ENCODE measurements at regions not wholly inside any gene's neighbourhood (a gene's known extent, or its start where the extent isn't known, plus 50 kb on each side); places are given as distances from the start of the nearest gene placed in this dataset.
"Not testable (repeated sequence)": the region's sequence is repeated elsewhere in the genome, so short reads cannot be mapped to it uniquely, and the experiment has no call there.

DNA sequence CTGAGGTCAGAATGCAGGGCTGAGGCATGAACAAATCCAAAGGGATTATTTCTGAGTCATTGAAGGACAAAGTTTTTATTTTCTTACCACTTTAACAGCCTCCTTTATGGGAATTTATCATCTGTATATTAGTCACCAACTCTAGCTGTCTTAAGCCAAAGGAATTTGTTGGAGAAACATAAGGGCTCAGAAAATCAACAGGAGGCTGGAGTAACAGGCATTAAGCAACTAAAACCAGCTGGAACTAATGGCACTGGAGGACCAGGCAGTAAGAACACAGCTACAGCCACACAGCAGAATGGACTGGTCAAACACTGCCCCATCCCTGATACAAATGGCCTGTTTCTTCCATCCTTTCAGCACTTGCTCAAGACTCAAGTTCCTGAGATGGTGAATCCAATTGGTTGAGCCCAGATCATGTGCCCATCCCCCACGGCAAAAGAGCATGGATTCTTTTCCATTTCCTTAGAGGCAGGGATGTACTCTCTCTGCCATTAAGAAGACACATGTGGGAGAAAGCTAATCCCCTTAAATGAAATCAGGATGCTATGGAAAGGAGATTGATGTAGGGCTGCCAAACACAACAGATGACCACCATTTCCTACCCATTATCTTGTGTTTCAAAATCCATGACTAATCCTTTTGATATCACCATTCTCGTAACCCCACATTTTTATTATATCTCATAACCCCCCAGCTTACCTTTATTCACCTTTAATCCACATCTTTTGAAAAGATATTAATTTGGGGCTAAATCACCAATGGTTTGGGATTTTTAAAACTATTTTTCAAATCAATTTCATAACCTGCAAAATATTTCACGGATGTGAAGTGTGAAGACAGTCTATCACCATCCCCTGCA, 157.0 kb upstream of the FNDC3A start:
- H3K9me3 ChIP-seq: no peaks in the 10 kb centered on the region
- no peak for DNase-seq

DNA sequence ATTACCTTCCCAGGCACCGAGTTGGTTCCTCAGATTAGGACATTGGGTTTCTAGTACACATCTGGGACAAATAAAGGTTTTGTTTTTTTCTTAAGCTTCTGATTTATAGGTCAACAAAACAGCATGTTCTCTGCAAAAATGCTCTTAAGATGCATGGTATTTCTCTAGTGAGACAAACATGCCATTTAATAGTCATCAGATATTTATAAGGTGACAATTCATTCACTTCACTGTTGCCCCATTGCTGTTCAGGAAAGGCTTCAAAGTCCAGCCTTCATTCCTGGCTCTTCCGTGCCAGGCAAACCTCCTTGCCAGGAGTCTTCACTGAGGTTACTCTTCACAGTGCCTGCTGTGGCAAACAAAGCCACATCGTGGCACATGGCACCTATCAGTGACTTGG, 156.3 kb upstream of the FNDC3A start:
- DNase-seq (no peak), ATAC-seq (no peak)
- no peak overlapping the region for H3K4me3 ChIP-seq
- H3K9me3 ChIP-seq: no peaks in the 10 kb centered on the region
- no peak overlapping the region for H3K27ac ChIP-seq
- intact Hi-C loops (cut with DNase I): no loop called here
- H3K36me3 ChIP-seq: no peaks in the 10 kb centered on the region
- no peaks in the 10 kb centered on the region for H3K27me3 ChIP-seq
- TF ChIP-seq, protein P1, sequence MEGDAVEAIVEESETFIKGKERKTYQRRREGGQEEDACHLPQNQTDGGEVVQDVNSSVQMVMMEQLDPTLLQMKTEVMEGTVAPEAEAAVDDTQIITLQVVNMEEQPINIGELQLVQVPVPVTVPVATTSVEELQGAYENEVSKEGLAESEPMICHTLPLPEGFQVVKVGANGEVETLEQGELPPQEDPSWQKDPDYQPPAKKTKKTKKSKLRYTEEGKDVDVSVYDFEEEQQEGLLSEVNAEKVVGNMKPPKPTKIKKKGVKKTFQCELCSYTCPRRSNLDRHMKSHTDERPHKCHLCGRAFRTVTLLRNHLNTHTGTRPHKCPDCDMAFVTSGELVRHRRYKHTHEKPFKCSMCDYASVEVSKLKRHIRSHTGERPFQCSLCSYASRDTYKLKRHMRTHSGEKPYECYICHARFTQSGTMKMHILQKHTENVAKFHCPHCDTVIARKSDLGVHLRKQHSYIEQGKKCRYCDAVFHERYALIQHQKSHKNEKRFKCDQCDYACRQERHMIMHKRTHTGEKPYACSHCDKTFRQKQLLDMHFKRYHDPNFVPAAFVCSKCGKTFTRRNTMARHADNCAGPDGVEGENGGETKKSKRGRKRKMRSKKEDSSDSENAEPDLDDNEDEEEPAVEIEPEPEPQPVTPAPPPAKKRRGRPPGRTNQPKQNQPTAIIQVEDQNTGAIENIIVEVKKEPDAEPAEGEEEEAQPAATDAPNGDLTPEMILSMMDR (IDR thresholded peaks at IDR 0.05): no peak
- peaks cover 7% of the 10 kb centered on the region for H3K4me1 ChIP-seq

More for the DNA sequence above, 157.0 kb upstream of the FNDC3A start:
- Histone ChIP-seq H3K36me3 (no peaks in the 10 kb centered on the region), H3K4me3 (no peak overlapping the region), H3K4me1 (peaks cover 7% of the 10 kb centered on the region), H3K27me3 (no peaks in the 10 kb centered on the region), H3K27ac (no peak overlapping the region)
- ATAC-seq: no peak
- TF ChIP-seq, protein P1 (IDR thresholded peaks at IDR 0.05): no peak
- intact Hi-C loops (cut with DNase I): no loop called here

DNA sequence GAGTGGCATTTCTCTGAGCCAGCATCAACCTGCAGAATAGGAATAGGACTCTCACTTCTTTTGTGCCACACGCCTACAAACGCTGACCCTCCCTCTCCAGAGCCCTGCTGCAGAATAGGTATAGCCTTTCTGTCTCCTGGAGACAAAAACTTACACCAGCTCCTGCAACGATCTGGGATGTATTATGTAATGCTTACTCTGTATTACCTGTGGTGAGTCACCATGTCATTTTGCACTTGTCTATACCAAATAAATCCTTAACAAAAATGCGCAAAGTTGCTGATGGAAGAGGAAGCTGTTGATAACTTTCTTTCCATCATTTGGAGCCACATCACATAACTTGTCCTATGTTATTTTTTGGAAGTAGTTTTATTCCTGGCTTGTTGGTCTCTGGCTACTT, 155.8 kb upstream of the FNDC3A start:
- ATAC-seq: no peak
- Histone ChIP-seq H3K36me3 (no peaks in the 10 kb centered on the region), H3K4me3 (no peak overlapping the region), H3K4me1 (peaks cover 7% of the 10 kb centered on the region), H3K9me3 (no peaks in the 10 kb centered on the region), H3K27me3 (no peaks in the 10 kb centered on the region), H3K27ac (no peak overlapping the region)
- intact Hi-C loops (cut with DNase I): no loop called here
- no peak for DNase-seq
- TF ChIP-seq, protein P1 (IDR thresholded peaks at IDR 0.05): no peak

DNA sequence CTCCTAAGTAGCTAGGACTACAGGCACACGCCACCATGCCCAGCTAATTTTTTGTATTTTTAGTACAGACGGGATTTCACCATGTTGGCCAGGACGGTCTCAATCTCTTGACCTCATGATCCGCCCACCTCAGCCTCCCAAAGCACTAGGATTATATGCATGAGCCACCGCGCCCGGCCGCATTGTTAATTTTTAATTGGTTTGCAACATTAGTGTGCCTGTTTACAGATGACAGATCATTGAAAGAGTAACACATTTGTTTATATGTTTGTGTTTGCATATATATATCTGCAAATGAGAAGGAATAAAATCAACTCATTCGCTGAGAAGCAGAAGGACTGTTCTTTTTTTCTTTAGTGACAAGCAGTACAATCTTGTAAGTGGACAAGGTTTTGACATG, 152.2 kb upstream of the FNDC3A start:
- H3K4me3 ChIP-seq; H3K27me3 ChIP-seq; H3K9me3 ChIP-seq; H3K4me1 ChIP-seq; DNase-seq; intact Hi-C loops (cut with DNase I); H3K27ac ChIP-seq; ATAC-seq; H3K36me3 ChIP-seq: not testable (repeated sequence)

DNA sequence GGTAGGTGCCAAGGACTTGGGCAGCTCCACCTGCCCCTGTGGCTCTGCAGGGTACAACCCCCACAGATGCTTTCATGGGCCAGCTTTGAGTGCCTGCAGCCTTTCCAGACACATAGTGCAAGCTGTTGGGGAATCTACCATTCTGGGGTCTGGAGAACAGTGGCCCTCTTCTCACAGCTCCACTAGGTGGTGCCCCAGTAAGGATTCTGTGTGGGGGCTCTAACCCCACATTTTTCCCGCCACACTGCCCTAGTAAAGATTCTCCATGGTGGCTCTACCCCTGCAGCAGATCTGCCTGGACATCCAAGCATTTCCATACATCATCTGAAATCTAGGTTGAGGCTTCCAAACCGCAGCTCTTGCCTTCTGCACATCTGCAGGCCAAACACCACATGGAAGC, 149.7 kb upstream of the FNDC3A start:
- no peaks in the 10 kb centered on the region for H3K9me3 ChIP-seq
- no peaks in the 10 kb centered on the region for H3K4me1 ChIP-seq
- H3K27me3 ChIP-seq: no peaks in the 10 kb centered on the region
- TF ChIP-seq, protein P1 (IDR thresholded peaks at IDR 0.05): no peak
- H3K4me3 ChIP-seq: no peak overlapping the region
- intact Hi-C loops (cut with DNase I): no loop called here
- no peak for DNase-seq
- H3K27ac ChIP-seq: no peak overlapping the region
- no peak for ATAC-seq
- H3K36me3 ChIP-seq: no peaks in the 10 kb centered on the region

DNA sequence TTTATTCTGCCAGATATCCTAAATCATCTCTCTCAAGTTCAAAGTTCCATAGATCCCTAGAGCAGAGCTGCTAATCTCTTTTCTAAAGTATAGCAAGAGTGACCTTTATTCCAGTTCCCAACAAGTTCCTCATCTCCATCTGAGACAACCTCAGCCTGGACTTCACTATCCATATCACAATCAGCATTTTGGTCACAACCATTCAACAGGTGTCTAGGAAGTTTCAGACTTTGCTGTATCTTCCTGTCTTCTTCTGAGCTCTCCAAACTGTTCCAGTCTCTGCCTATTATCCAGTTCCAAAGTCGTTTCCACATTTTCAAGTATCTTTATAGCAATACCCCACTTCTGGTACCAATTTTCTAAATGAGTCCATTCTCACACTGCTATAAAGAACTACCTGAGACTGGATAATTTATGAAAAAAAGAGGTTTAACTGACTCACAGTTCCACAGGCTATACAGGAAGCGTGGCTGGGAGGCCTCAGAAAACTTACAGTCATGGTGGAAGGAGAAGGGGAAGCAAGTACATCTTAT, 148.7 kb upstream of the FNDC3A start:
- H3K27me3 ChIP-seq; H3K27ac ChIP-seq; ATAC-seq; H3K4me3 ChIP-seq; H3K4me1 ChIP-seq; H3K9me3 ChIP-seq; DNase-seq; intact Hi-C loops (cut with DNase I); H3K36me3 ChIP-seq: not testable (repeated sequence)
